ENCODE measurements at regions not wholly inside any gene's neighbourhood (a gene's known extent, or its start where the extent isn't known, plus 50 kb on each side); places are given as distances from the start of the nearest gene placed in this dataset.
"Not testable (repeated sequence)": the region's sequence is repeated elsewhere in the genome, so short reads cannot be mapped to it uniquely, and the experiment has no call there.

DNA sequence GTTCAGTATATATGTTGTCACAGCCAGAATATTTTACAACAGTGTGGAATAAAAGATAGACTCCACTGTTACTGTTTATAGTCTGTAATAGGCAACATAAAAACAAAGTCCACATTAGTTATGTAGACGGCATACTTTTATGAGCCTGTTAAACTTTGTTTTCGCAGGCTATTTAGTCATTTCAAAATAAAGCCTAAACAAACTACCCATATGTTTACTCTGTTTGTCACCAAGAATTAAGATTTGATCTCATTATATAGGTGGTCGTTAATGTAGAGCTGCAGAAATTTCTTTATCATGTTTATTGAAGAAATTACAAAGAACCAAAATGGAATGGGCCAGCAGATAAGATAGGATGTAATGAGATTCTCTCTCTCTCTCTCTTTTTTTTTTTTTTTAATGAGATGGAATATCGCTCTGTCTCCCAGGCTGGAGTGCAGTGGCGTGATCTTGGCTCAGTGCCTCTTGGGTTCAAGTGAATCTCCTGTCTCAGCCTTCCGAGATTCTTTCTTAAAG lies 943.8 kb upstream of the SOX9 start:
- DNase-seq: no peak

DNA sequence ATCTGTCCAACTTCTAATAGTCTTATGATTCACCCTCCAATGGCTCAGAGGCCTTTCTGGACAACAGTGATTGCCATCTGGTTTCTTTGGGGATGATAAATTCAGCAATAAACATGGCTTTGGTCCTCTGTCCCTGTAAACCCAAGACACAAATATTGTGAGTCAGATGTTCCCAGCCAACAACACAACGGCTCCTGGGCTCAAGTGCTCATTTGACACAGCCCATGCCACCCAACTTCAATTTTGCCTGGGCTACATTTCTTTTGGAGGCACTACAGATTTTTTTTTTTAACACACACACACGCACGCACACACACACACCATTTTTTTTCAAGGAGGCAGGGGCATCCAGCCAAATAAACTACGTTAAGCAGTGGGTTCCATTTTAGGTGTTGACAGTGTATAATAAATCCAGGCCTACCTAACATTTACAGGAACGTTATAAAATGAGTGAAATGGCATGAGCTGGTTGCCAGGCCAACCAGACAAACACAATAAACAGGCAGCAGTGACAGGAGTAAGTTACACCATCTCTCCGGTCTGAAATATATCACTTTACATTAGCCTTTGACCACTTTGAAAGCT lies 939.9 kb upstream of the SOX9 start:
- DNase-seq: no peak

DNA sequence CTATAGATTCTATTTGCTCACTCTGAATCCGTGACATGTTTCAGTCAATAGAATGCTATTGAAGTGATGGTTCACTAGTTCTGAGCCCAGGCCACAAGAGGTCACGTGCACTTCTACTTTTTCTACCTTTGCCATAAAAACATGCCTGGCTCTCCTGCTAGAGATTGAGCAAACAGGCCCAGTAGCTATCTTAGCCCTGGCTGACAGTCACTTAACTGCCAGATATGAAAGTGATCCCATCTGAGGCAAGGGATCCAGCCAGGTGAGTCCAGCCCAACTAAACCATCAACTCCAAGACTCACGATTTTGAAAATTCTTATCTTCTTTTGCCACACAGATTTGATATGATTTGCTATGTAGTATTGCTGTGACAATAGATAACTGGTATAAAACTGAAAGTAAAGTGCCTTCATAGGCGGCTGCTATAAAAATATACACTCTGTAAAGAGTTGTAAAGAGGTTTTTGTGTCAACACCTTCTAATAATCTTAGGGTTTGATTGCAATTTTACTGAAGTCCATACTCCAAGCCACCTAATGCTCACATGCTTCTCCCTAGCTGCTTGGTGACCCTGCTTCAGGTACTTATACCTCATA lies 937.7 kb upstream of the SOX9 start:
- no peak for DNase-seq

DNA sequence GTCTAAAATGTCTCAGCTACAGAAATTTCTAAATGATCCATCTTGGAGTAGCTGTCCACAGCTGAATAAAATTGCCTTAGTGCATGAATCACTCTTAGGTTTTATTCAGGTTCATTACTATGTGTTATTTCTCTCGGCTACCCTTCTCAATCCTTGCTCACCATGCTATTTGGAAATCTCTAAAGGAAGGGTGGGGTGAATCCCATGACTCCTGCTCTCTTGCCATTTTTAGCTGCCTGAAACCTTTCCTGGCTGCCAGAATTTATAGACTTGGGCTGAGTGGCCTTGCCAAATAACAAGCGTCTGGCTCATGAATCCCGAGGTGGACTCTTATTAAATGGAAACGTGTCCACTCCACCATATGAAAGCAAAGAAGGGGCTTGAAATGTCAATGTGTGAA lies 936.1 kb upstream of the SOX9 start:
- DNase-seq: no peak

DNA sequence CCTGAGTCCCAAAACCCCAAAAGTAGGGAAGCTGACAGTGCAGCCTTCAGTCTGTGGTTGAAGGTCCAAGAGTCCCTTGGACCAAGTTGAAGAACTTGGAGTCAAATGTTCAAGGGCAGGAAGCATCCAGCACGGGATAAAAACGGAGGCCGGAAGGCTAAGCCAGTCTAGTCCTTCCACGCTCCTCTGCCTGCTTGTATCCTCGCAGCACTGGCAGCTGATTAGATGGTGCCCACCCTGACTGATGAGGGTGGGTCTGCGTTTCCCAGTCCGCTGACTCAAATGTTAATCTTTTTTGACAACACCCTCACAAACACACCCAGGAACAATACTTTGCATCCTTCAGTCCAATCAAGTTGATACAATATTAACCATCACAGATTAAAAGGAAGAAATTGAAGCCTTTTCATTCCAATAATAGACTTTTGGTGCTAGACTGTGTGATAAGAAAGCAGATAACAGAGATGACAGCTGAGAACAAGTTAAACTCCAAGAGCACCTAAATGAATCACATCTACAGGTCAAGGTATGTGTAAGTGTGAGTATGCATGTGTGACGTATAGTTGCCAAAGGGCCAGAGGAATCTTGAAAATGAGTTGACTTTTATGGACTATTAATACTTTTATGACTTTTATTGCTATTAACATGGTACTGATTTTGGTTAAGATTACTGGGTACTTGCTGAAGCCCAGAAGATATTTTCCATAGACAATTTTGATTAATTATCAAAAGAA lies 933.5 kb upstream of the SOX9 start:
- no peak for DNase-seq

DNA sequence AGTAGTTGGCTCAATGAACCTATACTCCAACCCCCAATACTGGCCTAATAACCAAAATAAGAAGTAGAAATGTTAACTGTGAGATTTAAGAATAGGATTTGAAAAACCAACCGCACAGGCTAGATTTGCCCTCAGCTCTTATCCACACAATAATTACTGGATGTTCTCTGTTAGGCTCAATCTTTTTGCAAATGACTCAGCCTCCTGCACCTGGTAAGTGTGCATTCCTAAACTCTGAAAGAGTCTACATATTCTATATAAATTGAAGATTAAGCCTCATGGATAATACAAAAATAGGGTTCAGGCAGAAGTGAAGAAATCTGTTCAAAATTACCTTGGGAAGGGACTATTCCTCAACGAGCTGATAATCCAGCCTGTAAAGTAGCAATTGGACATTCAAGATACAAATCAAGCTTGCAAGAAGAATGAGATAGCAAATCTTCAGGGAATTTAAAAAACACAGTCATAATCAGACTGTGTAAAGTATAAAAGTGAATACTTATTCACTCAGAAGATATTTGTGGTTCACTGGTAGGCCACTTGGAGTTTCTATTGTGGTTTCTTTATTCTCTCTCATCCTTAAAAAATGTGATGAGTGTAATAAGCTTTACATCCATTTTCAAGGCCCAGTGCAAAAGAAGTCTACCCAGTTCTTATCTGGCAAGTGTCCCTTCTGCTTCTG lies 931.9 kb upstream of the SOX9 start:
- no peak for DNase-seq

DNA sequence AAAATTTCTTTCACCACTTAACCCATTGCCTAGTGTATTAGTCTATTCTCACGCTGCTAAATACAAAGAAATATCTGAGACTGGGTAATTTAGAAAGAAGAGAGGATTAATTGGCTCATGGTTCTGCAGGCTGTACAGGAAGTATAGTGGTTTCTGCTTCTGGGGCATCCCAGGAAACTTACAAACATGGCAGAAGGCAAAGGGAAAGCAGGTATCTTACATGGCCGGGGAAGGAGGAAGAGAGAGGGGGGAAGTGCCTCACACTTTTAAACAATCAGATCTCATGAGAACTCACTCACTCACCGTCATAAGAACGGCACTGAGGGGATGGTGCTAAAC lies 931.4 kb upstream of the SOX9 start:
- no peak for DNase-seq

DNA sequence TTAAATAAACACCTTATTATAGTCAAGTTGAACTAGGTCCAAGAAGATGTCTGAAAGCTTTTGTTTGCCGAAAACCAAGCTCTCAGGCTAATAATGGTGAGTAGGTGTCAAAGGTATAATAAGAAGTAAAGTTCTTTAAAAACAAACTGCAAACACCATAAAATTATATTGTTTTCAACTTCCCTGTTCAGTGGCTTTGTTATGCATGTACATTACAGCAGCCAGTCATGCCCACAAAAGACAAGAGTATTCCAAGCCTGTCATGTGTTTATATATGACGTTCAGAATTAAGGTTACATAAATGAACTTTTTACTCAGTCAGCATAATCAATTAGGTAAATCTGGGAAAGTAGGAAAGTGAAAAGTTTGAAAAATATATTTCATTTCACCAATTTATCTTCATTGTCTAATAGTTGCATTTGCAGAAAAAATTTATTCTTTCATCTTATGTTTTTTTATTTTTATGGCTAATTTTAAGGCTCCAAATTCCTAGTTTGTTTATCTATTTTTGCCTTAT lies 928.7 kb upstream of the SOX9 start:
- no peak for DNase-seq

DNA sequence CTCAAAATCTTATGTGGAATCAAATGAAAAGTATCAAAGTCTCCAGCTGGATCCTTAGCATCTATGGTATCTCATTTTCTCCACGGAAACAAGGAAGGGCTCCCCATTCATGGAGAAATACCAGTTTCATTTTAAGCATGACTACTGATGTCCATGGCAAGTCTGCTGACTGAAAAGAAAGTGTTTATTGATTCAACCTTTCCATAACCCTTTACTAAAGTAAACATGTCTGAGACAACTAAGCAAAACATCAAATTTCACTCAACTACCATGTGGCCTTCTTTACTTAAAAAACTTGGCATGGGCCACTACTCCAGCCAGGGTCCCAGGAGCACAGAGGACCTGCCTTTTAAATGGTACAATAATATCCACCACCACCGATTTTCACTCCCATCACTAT lies 928.0 kb upstream of the SOX9 start:
- DNase-seq: no peak

DNA sequence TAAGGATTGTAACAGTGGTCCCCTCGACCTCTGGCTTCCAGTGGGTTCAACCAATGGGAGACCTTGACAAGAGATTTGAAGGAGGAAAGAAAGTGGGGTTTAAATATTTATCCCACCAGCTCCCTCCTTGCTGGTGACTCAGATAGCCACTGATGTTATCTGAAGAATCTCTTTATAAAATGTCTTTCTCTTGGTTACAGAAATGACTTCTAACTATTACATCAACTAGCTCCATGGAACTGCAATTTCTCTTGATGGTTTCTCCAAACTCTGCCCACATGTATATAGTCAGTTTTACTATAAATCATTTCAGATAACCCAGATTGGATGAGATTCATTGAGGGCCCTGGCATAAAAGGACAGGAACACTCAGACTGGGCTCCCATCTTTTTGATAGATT lies 920.2 kb upstream of the SOX9 start:
- DNase-seq: no peak

DNA sequence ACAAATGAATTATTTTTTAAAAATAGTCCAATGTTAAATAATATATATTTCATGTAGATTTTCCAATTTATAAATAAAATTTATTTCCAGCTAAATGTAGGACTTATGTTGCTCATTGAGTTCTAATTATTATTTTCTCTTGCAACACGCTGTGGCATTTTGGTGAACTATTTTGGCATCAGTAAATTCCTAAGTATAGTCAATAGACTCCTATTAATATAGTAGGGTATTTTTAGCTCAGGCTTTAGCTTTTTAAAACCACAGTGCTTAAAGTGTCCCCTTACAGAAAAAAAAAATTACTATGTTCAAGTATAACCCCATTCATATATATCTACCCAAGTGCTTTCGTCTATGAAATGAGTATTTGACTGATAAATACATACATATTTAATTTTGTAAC lies 919.2 kb upstream of the SOX9 start:
- DNase-seq: no peak

DNA sequence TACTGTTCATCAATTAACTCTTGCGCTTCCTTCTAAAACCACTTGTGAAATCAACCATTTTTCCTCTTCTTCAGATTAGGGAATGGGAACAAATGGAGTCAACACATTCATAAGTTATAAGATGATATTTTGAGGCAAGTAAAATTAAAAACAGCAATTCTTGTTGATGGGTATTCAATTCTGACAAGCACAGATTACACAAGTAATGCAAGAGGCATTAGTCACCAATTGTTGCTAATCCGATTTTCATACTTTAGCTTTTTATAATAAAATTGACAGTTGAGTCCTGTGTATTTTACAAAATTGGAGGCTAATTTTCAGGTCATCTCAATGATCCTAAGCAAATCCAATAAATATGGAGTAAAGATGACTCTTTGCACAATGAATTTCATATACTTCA lies 918.4 kb upstream of the SOX9 start:
- no peak for DNase-seq

DNA sequence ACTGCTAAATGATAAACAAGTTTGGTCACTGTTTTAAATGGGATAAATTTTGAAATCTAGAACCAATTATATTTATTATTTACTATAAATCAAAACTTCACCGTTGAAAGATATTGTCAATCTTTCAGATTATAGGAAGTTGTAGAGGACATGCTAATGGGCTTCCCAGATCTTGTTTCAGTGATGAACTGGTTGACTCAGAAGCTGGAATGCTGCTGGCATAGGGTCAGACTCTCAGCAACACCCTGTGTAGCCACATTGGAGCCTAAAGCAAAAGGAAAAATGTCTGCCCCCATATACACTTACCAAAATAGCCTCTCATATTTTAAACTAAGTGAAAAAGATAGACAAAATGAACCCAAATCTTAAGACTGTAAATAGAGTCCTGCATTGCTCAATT lies 916.9 kb upstream of the SOX9 start:
- no peak for DNase-seq

DNA sequence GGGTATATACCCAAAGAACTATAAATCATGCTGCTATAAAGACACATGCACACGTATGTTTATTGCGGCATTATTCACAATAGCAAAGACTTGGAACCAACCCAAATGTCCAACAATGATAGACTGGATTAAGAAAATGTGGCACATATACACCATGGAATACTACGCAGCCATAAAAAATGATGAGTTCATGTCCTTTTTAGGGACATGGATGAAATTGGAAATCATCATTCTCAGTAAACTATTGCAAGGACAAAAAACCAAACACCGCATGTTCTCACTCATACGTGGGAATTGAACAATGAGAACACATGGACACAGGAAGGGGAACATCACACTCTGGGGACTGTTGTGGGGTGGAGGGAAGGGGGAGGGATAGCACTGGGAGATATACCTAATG lies 914.9 kb upstream of the SOX9 start:
- not testable (repeated sequence) for DNase-seq

DNA sequence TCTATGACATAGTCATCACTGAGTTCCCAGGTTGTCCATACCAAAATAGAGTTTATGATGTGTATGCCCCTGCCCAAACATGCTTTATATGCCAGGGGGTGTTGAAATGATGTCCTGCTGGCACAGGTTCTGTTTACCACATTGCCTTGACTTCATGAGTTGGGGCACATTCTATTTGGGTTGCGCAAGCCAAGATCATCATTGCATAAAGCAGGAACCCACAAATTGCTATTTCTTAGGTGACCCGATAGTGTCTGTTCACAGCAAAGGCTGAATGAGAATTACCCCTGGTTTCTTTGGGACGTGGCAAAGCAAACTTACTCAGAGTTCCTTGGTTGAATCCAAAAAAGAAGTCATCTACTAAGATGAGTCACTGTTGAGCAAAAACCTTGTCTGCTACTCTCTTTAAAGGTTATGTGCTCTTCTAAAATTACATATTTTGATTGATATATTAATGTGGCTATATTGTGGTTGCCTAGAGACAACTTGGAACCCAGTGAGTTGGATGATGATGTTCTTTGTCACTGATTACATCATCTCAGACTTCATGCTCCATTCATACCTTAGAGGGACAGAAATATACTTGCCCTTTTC lies 912.6 kb upstream of the SOX9 start:
- no peak for DNase-seq

DNA sequence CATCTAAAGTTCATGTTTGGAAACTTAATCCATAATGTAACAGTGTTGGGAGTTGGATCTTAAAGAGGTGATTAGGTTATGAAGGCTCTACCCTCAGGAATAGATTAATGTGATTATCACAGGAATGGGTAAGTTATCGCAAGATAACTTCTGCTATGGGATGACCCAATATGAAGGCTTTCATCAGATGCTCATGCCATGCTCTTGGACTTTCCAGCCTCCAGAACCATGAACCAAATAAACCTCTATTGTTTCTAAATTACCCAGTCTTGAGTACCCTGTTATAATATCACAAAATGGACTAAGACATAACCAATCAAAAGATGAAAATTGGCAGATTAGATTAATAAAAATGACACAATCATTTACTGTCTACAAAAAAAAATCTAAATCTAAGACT lies 906.9 kb upstream of the SOX9 start:
- no peak for DNase-seq

DNA sequence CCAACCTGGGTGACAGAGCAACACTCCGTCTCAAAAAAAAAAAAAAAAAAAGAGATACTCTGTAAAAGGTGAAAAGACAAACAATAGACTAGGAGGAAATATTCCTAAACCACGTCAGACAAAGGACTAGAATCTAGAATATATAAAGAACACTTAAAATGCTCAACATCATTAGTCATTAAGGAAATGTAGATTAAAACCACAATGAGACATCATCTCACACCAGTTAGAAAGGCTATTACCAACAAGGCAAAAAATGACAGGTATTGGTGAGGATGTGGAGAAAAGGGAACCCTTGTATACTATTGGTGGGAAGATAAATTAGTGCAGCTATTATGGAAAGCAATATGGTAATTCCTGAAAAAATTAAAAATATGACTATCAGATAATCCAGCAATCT lies 903.1 kb upstream of the SOX9 start:
- DNase-seq: no peak

DNA sequence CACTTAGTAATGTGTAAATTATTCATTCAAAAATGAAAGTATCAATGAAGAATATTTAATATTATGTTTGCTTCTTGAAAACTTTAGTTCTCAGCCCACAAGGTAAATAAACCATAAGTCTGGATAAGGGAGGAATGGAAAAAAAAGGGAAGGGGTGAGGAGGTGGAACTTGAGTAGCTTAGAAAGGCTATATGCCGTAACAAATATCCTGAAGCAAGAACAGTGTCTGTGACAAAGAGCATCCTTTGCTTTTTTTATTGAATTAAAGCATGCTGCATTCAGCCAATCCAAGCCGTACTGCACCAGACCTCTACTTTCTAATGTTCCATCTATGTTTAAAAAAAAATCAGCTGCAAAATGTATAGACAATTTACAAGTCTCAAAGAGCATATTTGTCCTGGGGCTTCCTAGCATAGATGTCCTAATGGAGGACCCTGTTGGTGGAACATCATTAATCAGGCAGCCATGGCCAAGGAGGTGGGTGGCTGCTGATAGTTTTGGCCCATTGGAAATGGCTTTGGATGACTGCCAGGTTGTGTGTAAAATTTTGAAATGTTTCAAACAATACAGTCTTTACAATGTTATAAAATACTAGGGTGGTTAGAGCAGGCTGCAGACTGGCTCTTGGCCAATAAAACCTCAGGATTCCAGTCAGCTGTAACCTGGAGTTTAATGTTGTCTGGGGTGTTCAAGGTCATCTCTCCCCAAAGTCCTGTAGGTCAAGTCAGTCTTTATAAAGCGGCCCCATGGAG lies 895.8 kb upstream of the SOX9 start:
- DNase-seq: no peak

DNA sequence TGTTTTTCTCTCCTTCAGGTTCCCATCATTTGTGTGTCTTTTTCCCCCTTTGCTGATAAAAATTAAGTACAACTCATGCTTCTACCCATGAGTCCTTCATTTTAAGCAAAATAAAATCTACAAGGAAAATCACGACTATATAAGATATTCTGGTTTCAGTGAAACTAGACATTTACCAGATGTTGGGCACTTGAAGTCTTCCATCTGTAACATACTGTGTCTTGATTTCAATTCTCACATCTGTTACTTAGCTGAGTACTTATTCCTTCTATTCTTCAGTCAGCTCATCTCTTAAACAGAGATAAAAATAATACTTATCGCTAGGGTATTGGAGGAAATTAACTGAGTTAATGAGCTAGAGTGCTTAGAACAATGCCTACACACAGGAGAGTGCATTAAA lies 893.0 kb upstream of the SOX9 start:
- no peak for DNase-seq

DNA sequence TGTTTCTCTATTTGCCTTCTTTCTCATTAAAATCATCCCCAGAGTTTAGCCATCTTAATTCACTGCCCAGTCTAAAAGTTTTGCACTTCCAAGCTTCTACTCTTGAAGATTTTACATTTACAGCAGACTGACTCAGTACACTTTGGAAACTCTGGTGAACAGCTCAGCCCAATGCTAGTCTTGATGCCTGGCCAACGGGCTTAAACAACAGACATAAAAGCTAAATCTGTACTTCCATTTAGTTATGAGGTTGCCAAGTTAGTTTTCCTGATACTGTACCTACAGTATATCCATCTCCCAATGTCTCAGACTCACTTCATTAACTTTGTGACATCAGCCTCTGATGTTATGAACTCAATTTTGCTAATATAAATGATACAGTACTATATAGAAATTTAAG lies 891.8 kb upstream of the SOX9 start:
- no peak for DNase-seq

DNA sequence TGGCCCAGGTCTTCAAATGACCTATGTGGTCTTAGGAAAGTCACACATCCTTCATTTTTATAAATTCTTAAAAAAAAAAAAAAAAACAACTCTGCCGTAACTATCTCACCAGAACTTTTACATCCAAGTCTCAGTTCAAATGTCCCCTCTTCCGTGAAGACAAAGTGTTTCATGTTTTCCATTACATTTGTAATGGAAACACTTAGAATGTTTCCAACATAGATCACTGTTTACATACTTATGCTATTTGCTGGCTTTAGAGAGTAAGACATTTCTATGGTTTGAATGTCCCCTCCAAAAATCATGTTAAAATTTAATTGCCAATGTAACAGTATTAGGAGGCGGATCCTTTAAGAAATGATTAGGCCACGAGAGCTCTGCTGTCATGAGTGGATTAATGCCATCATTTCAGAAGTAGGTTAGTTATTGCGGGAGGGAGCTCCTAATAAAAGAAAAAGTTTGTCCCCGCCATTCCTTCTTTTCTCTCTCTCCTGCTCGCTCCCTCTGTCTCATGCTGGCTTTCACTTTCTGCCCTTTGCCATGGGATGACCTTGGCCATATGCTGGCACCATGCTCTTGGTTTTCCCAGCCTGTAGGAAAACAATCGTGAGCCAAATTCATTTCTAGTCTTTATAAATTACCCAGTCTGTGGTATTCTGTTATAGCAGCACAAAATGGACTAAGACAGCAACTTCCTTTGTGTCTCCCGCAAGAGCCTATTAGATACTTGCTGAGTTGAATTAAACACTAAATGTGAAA lies 887.8 kb upstream of the SOX9 start:
- no peak for DNase-seq

DNA sequence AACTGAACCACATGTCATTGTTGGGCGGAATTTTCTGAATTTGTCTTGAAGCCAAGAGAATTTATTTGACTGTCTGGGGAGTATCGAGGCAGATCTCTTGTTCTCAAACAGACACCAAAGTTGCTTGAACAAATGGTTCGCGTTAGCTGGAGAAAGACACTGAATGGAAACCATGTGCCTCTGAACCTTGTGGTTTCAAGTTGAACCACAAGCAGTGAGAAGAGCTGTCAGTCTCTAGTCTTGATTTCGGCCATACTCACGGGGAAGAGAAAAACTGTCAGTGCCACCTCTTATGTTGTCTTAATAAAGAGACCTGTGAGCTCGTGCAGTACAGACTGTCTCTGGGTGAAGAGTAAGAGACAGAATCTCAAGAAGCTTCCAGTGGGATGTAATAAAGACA lies 886.5 kb upstream of the SOX9 start:
- no peak for DNase-seq

Measured in hematopoietic multipotent progenitor cell treated with erythropoietin and hydrocortisone succinate and interleukin-3 and kit ligand, for 4 days (in vitro differentiated cells).